ENCODE measurements at regions not wholly inside any gene's neighbourhood (a gene's known extent, or its start where the extent isn't known, plus 50 kb on each side); places are given as distances from the start of the nearest gene placed in this dataset.
"Not testable (repeated sequence)": the region's sequence is repeated elsewhere in the genome, so short reads cannot be mapped to it uniquely, and the experiment has no call there.

DNA sequence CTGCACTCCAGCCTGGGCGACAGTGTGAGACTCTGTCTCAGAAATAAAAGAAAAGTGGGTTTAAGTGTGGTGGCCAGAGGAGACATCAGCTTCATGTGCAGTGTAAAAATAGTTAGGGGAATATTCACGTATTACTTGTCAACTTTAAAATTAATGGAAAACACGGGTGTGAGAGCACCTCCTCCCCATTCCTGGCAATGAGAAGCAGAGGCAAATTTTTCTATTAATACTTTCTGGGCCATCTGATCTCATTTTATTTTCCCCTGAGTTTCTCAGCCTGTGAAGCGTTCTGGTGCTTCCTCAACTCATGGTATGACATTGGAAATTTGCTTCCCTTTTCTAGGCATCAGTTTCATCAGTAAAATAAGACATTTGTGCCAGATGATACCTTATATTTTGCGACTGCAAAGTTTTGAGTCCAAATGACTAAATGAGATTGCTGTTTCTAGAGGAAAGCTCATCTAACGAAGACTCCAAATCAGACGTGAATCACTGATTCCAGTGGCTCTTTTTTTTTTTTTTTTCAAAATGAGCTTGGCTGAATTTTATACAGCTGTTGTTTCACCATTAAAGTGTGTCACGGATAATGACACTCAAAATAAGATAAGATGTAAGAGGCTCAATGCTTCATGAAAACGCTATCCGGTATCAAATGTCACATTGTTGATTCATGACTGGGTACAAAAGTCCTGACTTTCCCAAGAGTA is 104.6 kb downstream of the MSX2 start:
- DNase-seq, result no peak

DNA sequence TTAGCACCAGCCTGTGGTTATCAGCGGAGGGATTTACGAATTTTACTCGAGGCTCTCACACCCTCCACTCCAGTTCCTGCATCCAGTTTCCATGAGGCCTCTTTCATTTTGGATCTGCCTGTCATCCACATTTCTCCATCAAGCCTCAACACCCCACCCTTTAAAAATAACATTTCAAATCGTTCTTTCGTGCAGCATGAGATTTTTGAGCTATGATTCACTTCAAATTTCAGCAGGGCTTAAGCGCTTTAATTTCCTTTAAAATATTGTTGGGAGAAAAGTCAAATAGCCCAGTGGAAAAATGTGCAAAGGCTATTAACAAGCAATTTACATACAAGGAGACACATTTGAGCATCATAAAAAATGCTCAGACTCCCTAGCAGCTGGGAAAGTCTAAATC is 103.2 kb downstream of the MSX2 start:
- DNase-seq, result no peak

DNA sequence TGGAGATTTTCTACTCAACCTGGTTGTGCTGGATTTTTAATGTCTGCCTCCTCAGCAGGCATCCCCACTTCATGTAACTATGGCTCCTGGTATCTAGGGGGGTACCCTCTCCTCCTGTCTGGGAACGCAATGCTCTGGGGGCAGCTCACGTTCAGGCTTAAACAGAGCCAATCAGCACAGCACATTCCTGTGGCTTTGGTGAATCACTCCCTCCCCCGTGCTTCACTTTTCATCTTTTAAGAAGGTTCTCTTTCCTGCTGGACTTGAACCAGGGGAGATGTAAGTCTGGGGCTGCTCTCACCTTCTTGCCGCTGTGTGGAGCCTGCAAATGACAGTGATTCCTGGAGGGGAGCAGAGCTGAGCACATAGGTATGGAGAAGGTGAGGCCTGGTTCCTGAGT is 101.2 kb downstream of the MSX2 start:
- DNase-seq, result no peak

DNA sequence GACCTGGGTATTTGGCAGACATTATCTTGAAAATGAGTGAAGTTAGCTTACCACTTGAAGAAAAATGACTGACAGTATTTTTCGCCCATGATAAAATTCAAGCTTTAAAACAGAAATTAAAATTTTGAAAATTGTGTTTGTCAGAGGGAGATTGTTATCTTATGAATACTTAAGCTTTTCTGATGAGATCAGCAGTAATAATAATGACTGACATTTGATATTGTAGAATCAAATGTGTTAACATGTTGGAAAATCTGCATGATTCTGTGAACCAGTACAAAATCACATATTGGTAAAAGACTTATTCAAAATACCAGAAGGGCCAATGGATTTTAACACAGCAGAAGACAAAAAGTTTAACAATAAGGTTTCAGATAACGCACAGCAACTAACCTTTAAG is 94.0 kb downstream of the MSX2 start:
- DNase-seq, result no peak

DNA sequence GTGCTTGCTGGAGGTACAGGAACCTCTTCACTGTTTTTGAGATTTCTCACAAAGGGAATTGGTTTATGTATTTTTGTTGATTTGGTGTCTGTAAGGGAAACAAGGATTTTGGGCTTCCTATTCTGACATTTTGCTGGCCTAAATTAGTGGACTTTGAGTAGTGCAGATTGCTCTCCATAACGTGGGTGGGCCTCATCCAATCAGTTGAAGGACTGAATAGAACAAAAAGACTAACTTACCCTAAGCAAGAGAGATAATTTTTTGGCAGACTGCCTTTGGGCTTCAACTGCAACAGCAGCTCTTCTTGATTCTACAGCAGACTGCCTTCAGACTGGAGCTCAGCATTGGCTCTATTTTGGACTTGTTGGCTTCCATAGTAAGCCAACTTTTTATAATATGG is 93.2 kb downstream of the MSX2 start:
- DNase-seq, result no peak

DNA sequence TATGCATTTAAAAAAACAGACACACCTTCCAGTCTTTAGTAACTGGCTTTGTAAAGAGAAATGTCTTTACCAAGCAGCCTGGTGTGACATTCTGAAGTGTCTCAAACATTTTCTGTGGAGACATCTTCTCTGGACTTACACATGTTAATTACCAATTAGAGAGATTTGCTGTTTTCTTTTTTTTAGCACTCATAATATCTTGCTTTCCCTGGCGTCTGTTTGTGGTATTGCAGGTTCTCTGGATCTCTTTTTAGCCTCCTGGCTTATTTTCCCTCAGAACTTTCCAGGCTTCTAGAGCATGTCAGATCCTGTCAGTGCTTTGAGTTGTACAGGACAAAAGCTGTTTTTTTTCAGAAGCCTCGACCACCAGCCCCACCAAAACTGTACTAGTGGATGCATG is 92.5 kb downstream of the MSX2 start:
- no peak for DNase-seq

DNA sequence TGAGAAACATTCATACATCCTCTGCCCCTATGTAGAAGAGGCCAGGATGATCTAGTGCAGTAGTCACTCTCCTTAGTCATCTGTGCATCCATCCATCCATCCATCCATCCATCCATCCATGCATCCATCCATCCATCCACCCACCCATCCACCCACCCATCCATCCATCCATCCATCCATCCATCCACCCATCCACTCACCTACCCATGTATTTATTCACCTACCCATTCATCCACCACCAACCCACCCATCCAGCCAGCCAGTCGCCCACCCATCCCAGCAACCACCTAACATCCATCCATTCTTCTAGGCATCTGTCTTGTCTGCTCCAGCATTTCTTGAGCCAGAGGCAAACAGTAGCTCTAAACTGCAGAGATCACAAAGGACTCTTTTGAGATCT is 87.1 kb downstream of the MSX2 start:
- DNase-seq, result no peak

DNA sequence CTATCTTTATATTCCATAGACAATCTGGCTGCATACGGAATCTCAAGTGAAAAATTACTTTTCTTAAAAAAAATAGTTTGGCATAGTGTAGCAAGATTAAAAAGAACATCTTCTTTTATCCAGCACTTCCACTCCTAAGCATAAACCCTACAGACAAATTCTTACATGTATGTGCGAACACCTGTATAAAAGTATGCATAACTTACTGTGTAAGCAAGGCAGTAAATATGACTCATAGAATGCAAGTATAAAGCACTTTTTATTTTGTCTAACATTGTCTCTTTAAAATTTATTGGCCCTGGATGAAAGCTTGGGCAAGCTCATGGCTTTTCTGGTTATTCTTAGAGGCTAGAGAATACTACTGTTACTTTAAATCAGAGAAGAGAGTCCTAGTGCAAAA is 86.4 kb downstream of the MSX2 start:
- DNase-seq, result no peak

DNA sequence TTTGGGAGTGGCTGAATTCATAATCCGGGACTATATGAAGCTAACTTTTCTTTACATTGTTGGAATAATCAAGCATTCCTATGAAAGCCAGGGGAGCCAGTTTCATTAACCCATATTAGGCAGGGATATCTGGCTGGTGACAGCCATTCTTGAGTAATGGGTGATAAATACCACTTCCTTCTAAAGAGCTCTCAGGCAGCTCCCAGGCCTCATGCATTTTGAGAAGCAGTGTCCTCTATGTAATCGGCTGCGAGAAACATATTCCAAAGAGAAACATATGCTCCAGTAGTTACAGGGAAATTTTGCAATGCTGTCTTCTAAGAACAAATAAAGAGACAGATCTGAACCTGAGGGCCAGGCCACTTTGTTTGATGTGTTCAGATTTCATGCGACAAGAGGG is 83.1 kb downstream of the MSX2 start:
- DNase-seq, result no peak

DNA sequence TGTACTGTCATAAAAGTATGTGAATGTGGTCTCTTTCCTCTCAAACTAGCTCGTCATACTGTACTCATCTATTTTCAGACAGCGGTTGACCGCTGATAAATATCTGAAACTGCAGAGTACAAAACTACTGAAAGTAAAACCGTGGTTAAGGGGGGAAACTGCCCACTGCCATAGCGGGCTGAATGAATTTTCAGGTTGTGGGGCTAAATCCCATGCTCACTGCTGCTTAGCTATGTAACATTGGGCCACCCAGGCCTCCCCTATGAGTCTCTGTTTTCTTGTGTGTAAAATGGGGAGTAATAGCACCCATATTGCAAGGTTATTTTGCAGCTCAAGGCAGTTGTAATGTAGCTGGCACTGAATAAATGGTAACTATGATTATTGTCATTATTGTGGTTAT is 82.3 kb downstream of the MSX2 start:
- no peak for DNase-seq

DNA sequence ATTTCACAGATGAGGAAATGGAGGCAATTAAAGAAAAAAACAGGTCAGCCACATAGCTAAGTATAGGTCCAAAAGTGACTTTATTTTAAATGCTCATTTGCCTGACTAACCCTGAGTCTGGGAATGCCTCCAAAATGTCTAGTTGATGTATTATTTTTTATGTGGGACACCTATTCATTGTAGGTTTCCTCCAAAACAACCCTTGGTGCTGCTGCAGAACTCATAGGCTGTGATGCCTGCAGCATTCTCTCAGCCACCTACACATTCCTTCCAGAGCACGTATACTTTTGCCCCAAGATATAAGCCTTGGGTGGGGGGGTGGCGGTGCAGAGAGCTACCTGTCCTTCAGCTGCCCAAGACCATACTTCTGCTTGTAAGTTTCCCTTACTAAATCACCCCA is 77.4 kb downstream of the MSX2 start:
- DNase-seq, result no peak

DNA sequence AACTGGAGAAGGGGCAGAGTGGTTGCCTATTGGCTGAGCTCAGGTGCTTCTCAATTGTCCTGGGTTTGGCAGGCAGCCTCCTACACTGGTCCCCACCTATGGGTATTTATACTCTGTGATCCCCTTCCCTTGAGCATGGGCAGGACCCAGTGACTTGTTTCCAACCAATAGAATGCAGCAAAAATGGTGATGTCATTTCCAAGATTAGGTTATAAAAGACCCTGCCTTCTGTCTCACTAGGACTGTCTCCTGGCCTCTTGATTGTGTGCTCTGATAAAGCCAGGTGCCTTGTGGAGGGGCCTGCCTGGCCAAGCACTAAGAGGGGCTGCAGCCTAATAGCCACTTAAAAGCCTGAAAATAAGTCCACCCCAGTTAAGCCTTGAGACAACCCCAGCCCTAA is 76.1 kb downstream of the MSX2 start:
- no peak for DNase-seq

DNA sequence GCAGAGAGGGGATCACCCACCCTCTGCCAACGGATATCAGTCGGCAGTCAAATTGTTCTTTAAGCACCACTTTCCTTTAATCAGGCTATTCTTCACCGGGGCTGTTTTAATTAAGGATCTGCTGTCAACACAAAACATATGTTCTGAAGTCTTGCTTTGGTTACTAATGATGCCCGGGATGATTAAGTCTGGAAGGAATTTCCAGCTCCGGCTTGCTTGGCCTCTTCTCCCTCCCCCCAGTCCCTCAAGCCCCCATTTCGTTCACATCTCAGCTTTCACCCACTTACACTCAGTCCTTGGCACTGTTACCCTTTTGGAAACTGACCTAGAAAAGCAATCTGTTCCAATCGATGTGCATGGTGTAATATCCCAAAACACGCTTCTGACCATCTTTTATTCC is 74.7 kb downstream of the MSX2 start:
- DNase-seq, result no peak

DNA sequence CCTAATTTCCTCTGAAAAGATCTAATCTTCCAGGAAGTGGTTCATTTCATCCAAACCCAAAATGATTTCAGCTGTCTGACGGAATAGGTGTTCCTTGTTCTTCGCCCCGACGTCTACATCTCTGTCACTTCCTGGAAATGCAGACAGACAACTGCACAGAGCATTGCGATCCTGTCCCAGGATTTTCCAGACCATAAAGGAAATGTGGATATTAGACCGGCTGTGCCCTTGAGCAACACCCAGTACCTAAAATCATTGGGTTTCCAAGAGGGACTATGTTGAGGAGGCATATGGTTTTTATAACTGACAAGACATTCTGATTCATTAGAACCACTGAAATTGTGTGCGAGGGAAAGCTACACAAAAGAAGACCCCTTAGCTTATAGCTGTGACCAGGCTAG is 74.2 kb downstream of the MSX2 start:
- DNase-seq, result no peak

DNA sequence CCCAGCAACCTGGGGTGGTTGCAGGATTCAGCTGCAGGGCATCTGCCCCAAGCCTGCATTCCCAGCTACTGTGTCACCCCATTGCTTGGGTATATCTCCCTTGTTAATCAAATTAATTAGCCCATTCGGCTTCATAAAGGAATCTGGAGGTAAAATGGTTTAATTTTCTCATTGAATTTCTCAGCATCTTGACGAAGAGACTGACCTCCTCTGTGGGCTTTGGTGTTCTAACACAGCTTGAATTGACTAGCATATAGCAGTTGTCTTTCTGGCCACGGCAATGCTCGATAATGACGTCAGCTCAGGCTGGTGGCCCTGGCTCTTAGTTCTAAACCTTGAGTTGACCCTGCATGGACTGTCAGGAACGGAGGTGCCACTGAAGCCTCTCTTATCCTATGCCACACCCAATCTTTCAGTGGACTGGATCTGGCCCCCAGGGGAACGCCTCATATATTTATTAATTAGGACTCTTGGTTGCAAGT is 72.4 kb downstream of the MSX2 start:
- no peak for DNase-seq

DNA sequence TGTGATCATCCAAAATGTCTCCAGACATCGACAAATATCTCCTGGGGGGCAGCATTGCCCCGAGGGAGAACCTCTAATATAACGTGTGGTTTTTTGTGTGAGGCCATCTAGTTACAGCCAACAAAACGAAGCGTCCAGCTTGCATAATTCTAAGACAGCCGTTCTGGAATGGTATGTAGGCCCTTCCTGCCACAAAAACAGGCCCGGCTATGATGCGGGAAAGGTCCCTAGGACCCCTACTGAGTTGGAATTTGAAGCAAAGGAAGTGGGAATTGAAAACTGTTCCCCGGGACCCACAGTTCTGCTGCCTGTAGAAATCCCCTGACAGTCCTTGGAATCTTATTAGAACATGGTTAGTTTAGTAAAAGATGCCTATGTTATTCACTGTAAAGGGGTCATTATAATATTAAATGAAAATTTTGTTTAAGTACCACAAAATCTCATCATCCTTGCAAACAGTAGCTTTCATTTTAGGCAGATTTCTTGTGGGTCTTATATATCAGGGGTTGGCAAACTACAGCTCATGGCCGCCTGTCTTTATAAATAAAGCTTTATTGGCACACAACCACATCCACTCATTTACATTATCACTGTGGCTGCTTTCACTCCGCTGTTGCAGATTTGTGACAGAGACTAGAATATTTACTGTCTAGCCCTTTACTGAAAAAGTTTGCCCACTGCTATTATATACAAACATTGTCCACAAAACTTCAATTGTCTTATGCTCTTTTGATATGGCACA is 70.7 kb downstream of the MSX2 start:
- no peak for DNase-seq

DNA sequence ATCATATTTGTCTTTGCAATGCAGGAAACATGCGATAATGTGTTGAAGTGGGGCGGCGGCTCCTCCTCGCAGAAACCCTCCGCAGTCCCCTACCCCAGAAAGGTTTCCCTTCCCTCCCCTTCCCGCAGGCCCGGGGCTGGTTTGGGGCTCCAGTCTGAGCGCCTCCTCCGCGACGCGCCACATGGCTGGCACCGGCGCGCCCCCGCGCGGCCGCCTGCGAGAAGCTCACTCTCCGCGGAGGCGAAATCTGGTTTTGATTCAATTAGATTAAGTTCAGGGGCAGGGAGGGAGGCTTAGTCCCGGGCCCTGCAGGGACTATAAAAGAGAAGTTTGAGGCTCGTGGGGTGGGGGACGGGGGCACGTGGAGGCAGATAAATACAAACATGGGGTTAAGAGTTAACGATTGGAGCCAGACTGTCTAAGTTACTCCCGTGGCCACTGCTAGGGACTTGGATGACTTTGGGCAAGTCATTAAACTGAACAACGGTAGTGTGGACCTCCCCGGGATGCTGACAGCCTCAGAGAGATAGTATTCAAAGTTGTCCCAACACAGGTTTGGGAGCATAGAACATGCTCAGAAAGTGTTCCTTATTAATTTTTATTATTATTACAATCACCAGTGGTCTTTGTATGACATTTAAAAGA is 69.4 kb downstream of the MSX2 start:
- DNase-seq, result peak; percentile 14 to 17

DNA sequence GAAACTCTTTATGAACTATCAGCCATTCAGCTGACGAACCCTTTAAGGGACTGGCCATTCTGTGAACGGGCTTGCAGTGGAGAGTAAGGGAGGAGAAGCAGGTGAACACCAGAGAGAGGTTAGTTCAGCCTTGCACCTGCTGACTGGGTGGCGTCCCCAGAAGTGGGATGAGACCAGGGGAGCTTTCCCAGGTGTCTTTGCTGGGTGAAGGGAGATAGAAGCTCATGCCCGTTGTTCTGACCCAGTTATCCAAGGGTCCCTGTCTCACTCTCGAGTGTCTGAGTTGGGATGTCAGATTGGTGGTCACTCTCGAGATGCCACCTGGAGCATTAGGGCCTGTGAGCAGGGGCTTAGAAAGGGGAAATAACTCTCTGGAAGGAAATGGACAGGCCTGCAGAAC is 68.7 kb downstream of the MSX2 start:
- no peak for DNase-seq

DNA sequence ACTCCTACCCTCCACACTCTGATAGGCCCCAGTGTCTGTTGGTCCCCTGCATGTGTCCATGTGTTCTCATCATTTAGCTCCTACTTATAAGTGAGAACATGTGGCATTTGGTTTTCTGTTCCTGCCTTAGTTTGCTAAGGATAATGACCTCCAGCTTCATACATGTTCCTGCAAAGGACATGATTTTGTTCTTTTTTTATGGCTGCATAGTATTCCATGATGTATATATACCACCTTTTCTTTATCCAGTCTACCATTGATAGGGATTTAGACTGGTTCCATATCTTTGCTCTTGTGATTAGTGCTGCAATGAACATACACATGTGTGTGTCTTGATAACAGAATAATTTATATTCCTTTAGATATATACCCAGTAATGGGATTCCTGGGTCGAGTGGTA is 67.9 kb downstream of the MSX2 start:
- DNase-seq, result not testable (repeated sequence)

DNA sequence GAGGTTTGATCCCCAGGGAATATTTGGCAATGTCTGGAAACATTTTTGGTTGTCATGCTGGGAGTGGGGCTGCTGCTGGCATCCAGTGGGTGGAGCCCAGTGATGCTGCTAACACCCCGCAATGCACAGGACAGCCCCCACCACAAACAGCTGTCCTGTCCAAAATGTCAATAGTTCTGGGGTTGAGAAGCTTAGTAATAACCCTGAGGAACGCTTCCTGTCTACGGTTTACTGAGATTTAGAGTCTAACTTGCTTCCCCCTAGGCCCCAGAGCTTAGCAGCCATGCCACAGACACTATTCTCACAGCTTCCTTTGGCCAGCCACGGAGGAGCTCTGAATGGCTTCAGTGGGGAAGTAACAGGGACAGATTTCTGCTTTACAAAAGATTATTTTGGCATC is 66.5 kb downstream of the MSX2 start:
- DNase-seq, result no peak

DNA sequence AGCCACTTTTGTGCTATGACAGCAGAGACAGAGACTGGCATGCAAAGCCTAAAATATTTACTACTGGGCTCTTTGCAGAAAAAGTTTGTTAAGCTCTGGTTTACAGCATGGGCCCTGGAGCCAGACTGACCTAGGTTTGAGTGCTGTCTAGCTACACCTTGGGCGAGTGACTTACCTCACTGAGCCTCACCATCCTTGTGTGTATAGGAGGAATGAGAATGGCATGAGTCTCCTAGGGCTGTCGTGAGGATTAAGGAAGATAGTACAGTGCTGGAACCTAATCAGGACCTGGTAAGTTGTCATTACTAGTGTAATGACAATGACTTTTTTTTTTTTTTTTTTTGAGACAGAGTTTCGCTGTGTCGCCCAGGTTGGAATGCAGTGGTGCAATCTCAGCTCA is 65.2 kb downstream of the MSX2 start:
- no peak for DNase-seq

DNA sequence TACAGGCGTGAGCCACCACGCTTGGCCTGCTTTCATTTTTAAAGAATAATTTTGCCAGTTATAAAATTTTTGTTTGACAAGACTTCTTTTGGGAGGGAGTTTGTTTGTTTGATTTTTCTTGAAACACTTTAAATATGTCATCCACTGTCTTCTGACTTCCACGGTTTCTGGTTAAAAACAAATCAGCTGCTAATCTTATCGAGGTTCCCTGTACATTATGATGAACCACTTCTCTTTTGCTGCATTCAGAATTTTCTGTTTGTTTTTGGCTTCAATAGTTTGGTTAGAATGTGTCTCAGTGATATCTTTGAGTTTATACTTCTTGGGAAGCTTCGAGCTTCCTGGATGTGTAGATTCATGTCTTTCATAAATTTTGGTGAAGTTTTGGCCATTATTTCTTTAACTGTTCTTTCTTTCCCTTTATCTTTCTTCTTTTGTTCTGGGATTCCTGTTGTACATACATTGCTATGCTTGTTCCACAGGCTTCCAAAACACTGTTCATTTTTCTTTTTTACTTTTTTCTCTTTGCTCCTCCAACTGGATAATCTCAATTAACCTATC is 60.8 kb downstream of the MSX2 start:
- no peak for DNase-seq

Data from Kasumi-1 (cell line).